ENCODE measurements at regions not wholly inside any gene's neighbourhood (a gene's known extent, or its start where the extent isn't known, plus 50 kb on each side); places are given as distances from the start of the nearest gene placed in this dataset.

GRCh38 chr4:100738196-100739165 is 220.7 kb upstream of the EMCN start:
- Mint-ChIP-seq H3K27ac (ENCODE audit: unreplicated experiment) (no peak overlapping the region), H3K4me1 (ENCODE audit: low read depth, unreplicated experiment) (no peaks in the 10 kb centered on the region), H3K36me3 (ENCODE audit: unreplicated experiment) (peaks cover 5% of the 10 kb centered on the region), H3K27me3 (ENCODE audit: unreplicated experiment) (no peaks in the 10 kb centered on the region), H3K9me3 (ENCODE audit: unreplicated experiment) (peaks cover 2% of the 10 kb centered on the region), H3K4me3 (ENCODE audit: unreplicated experiment) (no peak overlapping the region)
- no peak for TF ChIP-seq CTCF (IDR thresholded peaks at IDR 0.05; ENCODE audit: partially characterized antibody, unreplicated experiment)
- no peak for DNase-seq

- peaks cover 2% of the 10 kb centered on the region for H3K9me3 Mint-ChIP-seq (ENCODE audit: unreplicated experiment)
- TF ChIP-seq CTCF (IDR thresholded peaks at IDR 0.05; ENCODE audit: partially characterized antibody, unreplicated experiment), result no peak
- no peak for DNase-seq
- no peak overlapping the region for H3K27ac Mint-ChIP-seq (ENCODE audit: unreplicated experiment)
- H3K4me3 Mint-ChIP-seq (ENCODE audit: unreplicated experiment), result no peak overlapping the region
- peaks cover 5% of the 10 kb centered on the region for H3K36me3 Mint-ChIP-seq (ENCODE audit: unreplicated experiment)
- H3K4me1 Mint-ChIP-seq (ENCODE audit: low read depth, unreplicated experiment), result no peaks in the 10 kb centered on the region
- no peaks in the 10 kb centered on the region for H3K27me3 Mint-ChIP-seq (ENCODE audit: unreplicated experiment)
Observed at GRCh38 chr4:100736641-100737451, 219.0 kb upstream of the EMCN start.

- H3K36me3 Mint-ChIP-seq (ENCODE audit: unreplicated experiment), result no peaks in the 10 kb centered on the region
- H3K27ac Mint-ChIP-seq (ENCODE audit: unreplicated experiment), result no peak overlapping the region
- TF ChIP-seq CTCF (IDR thresholded peaks at IDR 0.05; ENCODE audit: partially characterized antibody, unreplicated experiment), result no peak
- no peak for DNase-seq
- peaks cover 4% of the 10 kb centered on the region for H3K9me3 Mint-ChIP-seq (ENCODE audit: unreplicated experiment)
- H3K4me1 Mint-ChIP-seq (ENCODE audit: low read depth, unreplicated experiment), result no peaks in the 10 kb centered on the region
- H3K4me3 Mint-ChIP-seq (ENCODE audit: unreplicated experiment), result no peak overlapping the region
- no peaks in the 10 kb centered on the region for H3K27me3 Mint-ChIP-seq (ENCODE audit: unreplicated experiment)
Observed at GRCh38 chr4:100728861-100729260, 211.0 kb upstream of the EMCN start.

- Mint-ChIP-seq H3K27ac (ENCODE audit: unreplicated experiment) (no peak overlapping the region), H3K36me3 (ENCODE audit: unreplicated experiment) (no peaks in the 10 kb centered on the region), H3K9me3 (ENCODE audit: unreplicated experiment) (peaks cover 4% of the 10 kb centered on the region), H3K4me3 (ENCODE audit: unreplicated experiment) (no peak overlapping the region), H3K4me1 (ENCODE audit: low read depth, unreplicated experiment) (peaks cover 16% of the 10 kb centered on the region), H3K27me3 (ENCODE audit: unreplicated experiment) (peaks cover 1% of the 10 kb centered on the region)
- DNase-seq, result no peak
- no peak for TF ChIP-seq CTCF (IDR thresholded peaks at IDR 0.05; ENCODE audit: partially characterized antibody, unreplicated experiment)
Observed at GRCh38 chr4:100722866-100723459, 205.1 kb upstream of the EMCN start.

Measured in glutamatergic neuron (in vitro differentiated cells).